Stimulated activated CD8-positive, alpha-beta memory T cell treated with anti-CD3 and anti-CD28 coated beads, Interleukin-2, amount 100 ng/mL, for 48 hours (primary cell): ENCODE measurements at regions not wholly inside any gene's neighbourhood (a gene's known extent, or its start where the extent isn't known, plus 50 kb on each side); places are given as distances from the start of the nearest gene placed in this dataset.
"Not testable (repeated sequence)": the region's sequence is repeated elsewhere in the genome, so short reads cannot be mapped to it uniquely, and the experiment has no call there.

Experiments used
- DNase-seq, 2 donors: peaks; one replicate each; pipeline ENCODE4 v3.0.0-alpha.2; 2020; ENCODE audit warnings: low read depth in 2 of 2

DNA sequence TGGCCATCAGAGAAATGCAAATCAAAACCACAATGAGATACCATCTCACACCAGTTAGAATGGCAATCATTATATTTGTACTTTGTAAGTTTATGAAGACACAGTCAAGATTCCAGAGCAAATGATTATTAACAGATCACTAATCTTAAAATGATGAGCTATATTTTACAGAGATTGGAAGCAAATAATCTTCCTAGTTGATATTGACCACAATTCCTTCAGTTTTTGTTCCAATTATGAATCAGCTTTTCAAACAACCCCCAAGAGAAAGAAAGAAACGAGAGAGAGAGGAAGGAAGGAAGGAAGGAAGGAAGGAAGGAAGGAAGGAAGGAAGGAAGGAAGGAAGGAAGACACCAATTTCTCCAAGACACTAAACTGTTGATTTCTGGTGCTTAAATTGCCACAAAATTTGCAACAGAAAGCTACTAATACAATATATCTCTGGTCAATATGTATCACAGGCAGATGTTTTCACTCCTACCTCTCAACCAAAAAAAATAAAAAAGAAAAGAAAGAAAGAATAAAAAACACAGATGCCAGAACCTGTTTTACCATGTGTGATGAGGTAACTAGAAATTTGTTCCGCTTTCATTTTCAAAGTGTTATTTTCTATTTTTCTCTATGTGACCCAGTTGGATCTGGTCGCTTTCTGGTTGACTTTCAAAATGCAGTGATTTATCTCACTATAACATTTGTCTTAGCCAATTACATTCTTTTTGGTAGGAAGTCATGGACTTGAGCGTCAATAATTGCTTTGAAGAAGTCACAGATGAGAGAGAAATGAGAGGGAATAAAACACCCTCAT lies 1609.6 kb downstream of the SI start:
- DNase-seq = no peak

DNA sequence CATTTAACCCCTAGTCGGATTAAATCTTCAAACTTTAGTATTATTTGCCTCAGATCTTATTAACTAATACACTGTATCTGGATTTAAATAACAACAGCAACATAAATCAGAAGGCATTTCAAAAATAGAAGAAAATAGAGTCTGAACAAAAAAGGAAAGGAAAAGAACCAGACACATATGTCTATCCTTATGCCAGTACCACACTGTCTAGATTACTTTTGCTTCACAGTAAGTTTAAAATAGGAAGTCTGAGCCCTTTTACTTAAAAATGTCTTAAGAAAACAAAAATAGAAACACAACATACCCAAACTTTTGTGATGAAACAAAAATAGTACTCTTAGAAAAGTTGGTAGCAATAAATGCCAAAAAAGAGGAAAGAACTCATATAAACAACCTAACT lies 1615.8 kb downstream of the SI start:
- DNase-seq = no peak

DNA sequence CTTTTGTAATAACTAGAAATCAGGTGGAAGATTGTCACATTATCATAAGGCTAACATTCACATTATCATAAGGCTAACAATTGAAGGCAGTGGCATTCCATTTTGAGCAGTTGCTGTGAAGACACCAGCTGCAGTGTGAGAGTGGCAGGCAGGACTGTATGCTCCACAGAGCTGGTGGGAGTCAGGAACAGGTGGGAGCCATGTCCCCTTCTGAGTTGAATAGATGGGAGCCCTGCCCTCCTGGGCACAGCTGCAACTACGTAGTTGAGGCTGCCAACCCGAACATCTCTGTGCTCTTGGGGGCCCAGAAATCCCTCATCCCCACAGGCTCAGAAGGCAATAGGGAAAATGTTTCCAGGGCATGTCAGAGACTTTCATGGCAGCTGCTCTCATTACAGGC lies 1627.6 kb downstream of the SI start:
- no peak for DNase-seq

DNA sequence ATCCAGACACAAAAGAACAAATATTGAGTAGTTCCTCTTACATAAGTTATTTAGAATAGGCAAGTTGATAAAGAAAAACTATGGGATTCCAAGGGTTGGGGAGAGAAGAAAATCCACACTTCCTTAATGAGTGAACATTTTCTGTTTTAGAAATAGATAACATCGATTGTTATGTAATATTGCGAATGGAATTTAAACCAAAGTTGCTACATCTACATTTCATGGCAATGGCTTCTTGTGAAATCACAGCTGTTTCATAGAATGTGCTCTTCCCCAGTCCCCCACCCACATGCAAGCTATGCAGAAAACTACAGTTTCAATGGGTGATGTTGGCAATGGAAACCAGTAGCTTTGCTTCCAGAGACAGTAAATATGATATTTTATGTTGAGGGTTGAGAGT lies 1639.5 kb downstream of the SI start:
- no peak for DNase-seq

DNA sequence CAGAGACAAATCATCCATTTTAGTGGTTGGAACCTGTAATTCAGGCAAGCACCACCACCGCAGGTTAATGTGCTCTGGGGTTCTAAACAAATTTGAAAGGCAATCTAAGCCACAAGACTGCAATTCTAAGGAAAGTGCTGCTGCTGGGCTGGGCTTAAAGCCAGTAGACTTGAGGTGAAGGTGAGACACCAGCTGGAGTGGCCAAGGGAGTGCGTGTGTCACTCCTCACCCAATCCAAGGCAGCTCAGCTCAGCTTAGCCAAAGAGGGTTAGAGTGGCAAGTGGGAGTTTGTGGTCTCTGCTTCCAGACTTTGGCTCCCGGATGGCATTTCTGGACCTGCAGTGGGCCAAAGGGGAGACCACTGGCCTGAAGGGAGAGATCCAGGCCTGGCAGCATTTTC lies 1655.6 kb downstream of the SI start:
- no peak for DNase-seq

DNA sequence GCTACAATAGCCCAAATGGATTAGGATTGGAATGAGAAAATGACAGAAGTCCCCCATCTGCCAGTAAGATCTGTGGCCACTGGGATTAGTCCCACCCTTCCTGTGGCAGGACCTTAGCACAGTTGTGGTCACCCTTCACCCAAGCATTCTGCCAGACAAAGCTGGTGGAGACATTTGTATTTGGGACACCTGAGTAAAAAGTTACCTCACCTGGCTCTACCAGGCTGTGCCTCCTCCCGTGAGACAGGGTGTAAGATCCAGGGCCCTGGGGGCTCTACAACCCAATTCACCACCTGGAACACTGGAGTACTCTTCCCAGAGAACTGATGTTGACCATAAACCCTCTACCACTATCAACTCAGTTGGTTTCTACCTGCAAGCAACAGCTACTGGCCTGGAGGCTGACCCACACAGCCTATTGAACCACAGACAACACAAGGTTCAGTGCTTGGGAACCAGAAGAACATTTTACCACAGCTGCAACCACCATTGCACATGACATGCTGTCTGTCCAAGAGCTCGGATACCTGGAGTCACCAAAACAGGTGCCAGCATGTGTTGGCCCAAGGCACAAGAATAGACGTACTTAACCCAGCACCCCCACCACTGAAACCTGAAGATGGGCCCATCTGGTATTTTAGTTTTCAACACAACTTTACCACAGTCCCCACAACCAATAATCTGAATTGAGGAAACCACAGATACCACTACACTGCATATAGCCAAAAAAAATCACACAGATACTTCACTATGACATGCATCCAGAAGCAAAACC lies 1686.7 kb downstream of the SI start:
- no peak for DNase-seq

DNA sequence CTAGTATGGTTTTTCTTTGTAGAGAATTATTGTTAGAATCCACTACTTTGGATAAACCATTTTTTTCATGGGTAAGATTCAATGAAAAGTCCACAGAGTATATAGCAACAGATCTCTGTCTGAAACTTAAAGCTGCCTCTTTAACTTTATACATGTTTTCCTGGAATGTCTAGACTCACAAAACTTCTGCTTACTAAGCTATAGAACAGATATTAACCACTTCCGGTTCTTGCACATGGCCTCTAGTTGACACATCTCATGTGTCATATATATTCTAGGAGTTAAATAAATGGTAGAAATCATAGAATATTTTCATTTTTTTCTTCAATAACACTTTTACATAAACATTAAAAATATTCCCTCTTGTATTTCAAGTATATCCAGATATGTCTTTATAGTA lies 1693.9 kb downstream of the SI start:
- DNase-seq = no peak

DNA sequence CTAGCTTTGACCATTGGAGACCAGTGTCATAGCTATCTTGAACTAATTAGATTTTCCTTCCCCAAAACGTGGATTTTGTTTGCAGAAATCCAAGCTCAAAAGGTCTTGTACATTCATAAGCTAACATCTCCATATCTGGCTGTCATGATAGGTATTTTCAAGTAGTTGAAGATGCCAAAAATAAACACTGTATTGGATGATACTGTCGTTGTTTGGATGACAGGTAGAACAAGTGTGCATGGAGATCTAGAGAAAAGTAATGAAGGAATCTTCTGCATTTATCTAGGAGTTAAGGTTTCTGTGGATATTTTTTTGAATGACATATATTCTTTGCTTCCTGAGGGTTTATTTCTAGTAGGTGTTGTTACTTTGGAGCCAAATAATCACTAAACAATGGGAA lies 1696.1 kb downstream of the SI start:
- no peak for DNase-seq

DNA sequence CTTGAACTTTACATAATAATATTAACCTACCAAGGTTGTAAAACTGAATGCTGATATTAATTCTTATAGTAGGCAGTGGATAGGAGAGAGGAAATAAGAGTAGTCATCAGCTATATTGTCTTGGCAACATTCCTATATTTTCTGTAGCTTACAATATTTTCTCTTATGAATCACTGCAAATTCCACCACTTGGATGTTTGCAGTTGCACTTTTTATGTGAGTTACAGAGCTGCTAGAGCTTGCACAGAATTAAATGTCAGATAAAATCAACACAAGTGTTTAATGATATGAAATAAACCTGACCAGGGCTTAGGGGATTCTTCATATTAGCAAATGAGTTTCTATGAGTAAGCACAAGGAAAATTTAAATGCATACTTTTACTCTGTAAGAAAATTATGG lies 1710.1 kb downstream of the SI start:
- DNase-seq = no peak

DNA sequence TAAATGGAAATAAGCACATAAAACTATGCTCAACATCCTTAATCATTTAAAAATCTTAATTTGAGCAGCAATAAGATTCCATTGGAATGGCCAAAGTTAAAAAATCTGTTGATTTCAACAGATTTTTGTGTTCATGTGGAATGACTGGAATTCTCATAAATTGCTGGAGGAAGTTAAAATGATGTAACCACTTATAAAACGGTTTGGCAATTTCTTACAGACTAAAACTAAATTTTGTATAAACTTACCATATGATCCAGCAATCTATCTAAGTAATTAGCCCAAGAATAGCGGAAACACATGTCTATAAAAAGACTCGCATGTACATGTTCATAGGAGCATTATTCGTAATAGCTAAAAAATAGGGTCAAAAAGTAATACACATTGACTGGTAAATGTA lies 1713.6 kb downstream of the SI start:
- no peak for DNase-seq

DNA sequence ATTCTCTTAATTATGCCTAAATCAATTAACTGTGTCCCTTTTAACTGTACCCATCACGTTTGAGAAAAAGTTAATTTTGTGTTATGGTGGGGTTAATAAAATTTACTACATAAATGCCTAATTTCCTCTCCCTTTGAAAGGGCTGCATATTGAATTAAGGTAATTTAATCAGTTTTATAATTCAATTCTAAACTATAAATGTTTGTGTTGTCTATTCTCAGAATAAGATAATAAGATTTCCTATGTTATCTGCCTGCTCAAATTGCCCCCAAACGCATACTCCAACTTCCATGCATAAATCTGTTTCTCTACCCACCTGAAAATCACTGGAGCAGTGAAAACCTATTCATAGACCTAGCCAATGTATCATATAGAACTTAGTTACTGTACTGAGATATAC lies 1716.1 kb downstream of the SI start:
- no peak for DNase-seq

DNA sequence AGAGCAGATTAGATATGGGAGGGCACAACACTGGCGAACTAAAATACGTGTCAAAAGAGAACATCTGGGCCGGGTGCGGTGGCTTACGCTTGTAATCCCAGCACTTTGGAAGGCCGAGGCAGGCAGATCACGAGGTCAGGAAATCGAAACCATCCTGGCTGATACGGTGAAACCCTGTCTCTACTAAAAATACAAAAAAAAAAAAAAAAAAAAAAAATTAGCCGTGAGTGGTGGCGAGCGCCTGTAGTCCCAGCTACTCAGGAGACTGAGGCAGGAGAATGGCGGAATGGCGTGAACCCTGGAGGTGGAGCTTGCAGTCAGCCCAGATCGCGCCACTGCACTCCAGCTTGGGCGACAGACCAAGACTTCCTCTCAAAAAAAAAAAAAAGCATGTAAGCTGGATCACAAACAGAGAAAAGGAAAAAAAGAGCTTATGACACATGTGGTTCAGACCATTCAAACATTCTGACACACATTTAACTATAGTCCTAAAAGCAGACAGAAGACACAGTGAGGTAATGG lies 1716.9 kb downstream of the SI start:
- DNase-seq = not testable (repeated sequence)

DNA sequence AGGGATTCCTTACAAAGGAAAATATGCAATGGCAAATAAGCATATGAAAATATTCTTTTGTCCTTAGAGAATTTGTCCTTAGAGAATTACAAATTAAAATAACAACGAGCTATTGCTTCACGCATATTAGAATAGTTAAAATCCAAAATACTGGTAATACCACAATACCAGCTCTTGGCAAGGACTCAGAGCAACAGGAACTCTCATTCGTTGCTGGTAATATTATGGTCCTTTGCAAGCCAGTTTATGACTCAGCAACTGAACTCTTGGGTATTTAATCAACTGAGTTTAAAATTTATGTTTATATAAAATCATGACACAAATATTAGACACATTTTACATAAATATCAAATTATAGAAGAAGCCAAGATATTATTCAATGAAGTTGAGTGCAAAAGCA lies 1730.4 kb downstream of the SI start:
- no peak for DNase-seq

DNA sequence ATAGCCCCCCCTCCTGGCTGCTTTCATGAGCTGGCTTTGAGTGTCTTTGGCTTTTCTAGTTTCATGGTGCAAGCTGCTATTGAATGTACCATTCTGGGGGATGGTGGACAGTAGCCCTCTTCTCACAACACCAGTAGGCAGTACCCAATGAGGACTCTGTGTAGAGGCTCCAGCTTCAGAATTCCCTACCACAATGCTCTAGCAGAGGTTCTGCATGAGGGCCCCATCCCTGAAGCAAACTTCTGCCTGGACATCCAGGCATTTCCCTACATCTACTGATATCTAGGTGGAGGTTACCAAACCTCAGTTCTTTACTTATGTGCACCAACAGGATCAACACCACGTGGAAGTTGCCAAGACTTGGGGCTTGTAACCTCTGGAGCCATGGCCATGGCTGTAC lies 1742.9 kb downstream of the SI start:
- no peak for DNase-seq

DNA sequence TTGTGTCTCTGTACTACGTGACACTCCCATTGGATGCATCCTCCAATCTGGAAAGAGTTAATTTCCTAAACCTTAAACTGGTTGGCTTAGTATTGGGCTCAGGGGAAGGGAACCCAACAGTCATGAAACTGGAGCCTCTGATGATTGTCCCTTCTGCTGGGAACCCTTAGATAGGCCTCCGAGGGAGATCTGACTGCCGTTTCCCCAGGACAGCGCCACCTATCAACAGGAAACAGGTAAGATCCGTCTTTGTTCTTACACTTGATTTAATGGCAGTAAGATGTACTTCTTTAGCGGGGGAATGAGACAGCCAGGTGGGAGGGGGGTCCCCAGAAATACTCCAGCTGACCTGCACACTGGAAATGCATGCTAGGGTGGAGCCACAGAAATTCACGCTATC lies 1749.6 kb downstream of the SI start:
- DNase-seq = no peak

DNA sequence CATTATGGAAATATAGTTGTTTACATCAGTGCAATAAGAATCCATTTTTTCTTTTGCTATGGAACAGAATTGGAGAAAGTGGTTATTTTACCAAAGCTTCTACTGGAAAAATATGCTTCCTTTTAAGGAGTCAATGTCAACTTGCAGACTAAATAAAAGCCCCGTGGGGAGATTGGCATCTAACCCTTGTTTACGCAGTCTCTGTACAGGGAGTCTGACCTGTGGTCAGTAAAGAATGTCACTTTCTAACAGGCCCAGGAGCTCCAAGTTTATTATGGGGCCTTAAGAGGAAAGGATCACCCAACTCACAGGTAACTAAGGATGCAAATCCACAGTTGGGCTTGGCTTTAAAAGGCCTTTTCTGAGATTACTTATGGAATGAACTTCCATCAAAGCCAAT lies 1751.2 kb downstream of the SI start:
- no peak for DNase-seq

DNA sequence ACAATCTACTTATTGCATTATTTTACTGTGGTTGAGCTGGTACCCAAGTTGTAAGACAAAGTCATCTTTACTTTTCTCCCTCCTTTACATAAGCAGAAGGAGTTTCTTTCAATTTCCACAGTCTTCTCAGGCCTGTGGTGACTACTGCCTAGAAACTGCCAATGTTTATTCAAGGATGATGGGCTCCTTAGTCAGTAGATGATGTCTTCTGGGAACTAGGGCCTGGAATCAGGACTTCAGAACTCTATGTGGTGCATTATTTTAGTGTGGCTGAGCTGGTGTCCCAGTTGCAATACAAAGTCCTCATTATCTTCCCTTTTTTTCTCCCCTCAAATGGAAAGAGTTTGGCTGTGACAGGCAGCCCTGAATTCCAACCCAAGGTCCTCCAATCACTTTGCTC lies 1762.5 kb downstream of the SI start:
- DNase-seq = no peak

DNA sequence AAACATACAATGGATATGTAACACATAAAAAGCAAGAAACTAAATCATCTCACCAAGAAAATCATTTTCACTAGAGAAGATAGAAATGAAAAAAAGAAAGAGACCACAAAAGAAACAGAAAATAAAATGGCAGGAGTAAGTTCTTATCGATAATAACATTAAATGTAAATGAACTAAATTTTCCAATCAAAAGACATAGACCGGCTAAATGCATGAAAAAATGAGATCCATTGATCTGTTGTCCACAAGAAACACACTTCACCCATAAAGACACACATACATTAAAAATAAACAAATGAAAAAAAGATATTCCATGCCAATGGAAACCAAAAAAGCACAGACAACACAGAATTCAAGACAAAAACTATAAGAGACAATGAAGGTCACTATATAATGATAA lies 1771.9 kb downstream of the SI start:
- DNase-seq = no peak

DNA sequence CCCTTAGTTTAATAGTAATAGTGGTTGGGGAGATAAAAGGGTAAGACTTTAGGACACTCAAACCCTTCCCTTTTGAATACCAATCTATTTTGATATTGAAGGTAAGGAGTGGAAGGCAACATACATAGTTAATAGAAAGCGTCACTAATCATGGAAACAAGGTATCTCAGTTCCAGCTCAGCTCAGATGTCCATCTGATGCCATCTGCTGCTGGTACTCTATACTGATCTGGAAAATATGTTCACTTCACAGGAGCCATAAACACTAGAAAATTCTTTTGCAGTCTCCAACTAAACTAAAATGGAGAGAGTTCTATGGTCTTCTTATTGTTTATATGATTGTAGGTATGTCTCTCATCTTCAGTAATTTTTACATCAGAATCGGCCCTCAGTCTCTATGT lies 1777.1 kb downstream of the OTOL1 start:
- no peak for DNase-seq

DNA sequence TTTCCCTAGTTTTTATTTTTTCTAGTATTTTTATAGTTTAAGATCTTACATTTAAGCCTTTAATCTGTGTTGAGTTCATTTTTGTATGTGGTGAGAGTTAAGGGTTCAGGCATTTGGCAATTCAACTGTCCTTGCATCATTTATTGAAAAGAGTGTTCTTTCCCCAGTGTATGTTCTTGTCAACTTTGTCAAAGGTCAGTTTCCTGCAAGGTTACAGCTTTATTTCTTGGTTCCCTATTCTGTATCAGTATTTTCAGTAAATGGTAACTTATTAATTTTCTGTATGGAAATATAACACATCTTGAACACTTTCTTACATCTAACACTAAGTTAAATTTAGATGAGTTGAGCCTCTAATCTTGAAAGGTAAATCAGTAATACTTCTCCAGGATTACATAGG lies 1770.1 kb downstream of the OTOL1 start:
- DNase-seq = no peak

DNA sequence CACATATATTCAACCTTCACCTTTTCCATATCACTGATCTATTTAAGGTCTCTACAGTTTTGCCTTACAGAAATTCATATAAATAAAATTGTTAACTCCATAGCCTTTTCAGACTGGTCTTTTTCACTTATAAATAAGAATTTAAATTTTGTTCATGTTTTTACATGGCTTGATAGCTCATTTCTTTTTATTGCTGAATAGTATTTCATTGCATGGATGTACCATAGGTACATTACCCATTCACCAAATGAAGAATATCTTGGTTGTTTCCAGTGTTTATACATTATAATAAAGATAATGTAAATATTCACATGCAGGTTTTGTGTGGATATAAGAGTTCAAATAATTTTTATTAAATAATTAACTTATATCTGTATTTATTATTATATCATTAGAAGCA lies 1765.0 kb downstream of the OTOL1 start:
- DNase-seq = no peak

DNA sequence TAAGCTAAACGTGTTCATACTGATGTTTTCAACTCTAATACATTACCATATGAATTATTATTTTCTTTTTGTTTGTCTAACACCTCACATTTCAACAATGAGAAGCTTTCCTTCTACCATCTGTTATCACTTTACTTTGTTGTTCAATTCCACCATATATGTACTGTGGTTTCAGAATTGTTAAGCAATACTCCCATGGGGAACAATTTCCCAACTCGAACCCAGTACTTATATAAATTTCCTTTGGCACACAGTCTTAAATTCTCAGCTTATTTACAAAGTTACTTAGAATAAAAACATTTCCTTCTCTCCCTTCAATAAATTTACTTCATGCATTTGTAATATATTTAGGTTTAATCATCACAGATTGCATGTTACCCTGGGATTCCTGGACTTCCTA lies 1764.4 kb downstream of the OTOL1 start:
- DNase-seq = no peak

DNA sequence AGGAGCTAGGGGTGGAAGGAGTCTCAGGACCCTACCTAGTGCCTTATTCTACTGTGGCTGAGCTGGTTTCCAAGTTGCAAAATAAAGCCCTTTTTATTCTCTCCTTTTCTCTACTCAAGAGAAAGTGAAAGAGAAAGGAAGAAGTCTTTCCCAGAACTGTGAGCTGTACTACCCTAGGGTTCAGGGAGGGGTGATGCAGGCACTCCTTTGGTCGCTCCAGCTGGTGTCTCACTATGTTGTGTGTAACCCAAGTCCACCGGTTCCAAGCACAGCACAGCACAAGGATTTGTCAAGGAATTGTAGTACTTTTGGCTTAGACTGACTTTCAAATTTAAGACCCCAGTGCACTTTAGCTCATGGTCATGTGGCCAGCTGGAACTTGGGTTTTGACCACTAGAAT lies 1721.7 kb downstream of the OTOL1 start:
- DNase-seq = no peak
